ENCODE measurements at regions not wholly inside any gene's neighbourhood (a gene's known extent, or its start where the extent isn't known, plus 50 kb on each side); places are given as distances from the start of the nearest gene placed in this dataset.

- no peaks in the 10 kb centered on the region for H3K36me3 ChIP-seq (ENCODE audit: low read depth, low read length)
- ATAC-seq = no peak
- TF ChIP-seq EZH2 (IDR thresholded peaks at IDR 0.05; ENCODE audit: low read length, unreplicated experiment) = no peak
- TF ChIP-seq CTCF (conservative IDR thresholded peaks at IDR 0.05; ENCODE audit: low read depth, low read length) = no peak
- no peak for TF ChIP-seq EZH2phosphoT487 (IDR thresholded peaks at IDR 0.05; ENCODE audit: borderline replicate concordance, low read length)
- H3K79me2 ChIP-seq (ENCODE audit: low read length) = no peaks in the 10 kb centered on the region
- H3K9me2 ChIP-seq (replicated peaks; ENCODE audit: low read length) = no peaks in the 10 kb centered on the region
- no peak for DNase-seq
- H3K4me2 ChIP-seq (ENCODE audit: low read length) = no peak overlapping the region
- H3K27ac ChIP-seq (ENCODE audit: low read length) = no peak overlapping the region
- H3K4me3 ChIP-seq (ENCODE audit: low read length) = no peak overlapping the region
- H3K27me3 ChIP-seq (ENCODE audit: low read length) = no peaks in the 10 kb centered on the region
- no peaks in the 10 kb centered on the region for H3K9me3 ChIP-seq (ENCODE audit: low read length)
- no peak overlapping the region for H3K9ac ChIP-seq (ENCODE audit: low read length)
- no TSS peak for BruUV-seq (replicated peaks)
- CTCF ChIA-PET = no interaction called here
- POLR2A ChIA-PET (ENCODE audit: unreplicated experiment) = no interaction called here
- H3F3A ChIP-seq (ENCODE audit: low read length, unreplicated experiment) = no peaks in the 10 kb centered on the region
- no peaks in the 10 kb centered on the region for H4K20me1 ChIP-seq (ENCODE audit: low read length)
- H2AFZ ChIP-seq (ENCODE audit: low read length) = no peak overlapping the region
- intact Hi-C loops (cut with micrococcal nuclease) = no loop called here
- H3K4me1 ChIP-seq (ENCODE audit: insufficient read depth, low read length) = no peaks in the 10 kb centered on the region
Measured at GRCh38 chr12:68414988-68415387, 82.8 kb upstream of the MDM1 start.

GRCh38 chr12:68416350-68416749 lies 84.2 kb upstream of the MDM1 start:
- Histone ChIP-seq H3K9me2 (replicated peaks; ENCODE audit: low read length) (no peaks in the 10 kb centered on the region), H3K9me3 (ENCODE audit: low read length) (no peaks in the 10 kb centered on the region), H2AFZ (ENCODE audit: low read length) (no peak overlapping the region), H4K20me1 (ENCODE audit: low read length) (no peaks in the 10 kb centered on the region), H3K36me3 (ENCODE audit: low read depth, low read length) (no peaks in the 10 kb centered on the region), H3K27ac (ENCODE audit: low read length) (no peak overlapping the region), H3K79me2 (ENCODE audit: low read length) (no peaks in the 10 kb centered on the region), H3K27me3 (ENCODE audit: low read length) (no peaks in the 10 kb centered on the region), H3K4me3 (ENCODE audit: low read length) (no peak overlapping the region), H3K4me1 (ENCODE audit: insufficient read depth, low read length) (no peaks in the 10 kb centered on the region), H3K9ac (ENCODE audit: low read length) (no peak overlapping the region), H3F3A (ENCODE audit: low read length, unreplicated experiment) (no peaks in the 10 kb centered on the region), H3K4me2 (ENCODE audit: low read length) (no peak overlapping the region)
- ChIA-PET POLR2A (ENCODE audit: unreplicated experiment) (interaction anchor here (0.6 kb wide), 1 partner anchor 379 kb away, joined by 6 read pairs; no protein-coding TSS in a partner anchor), CTCF (no interaction called here)
- TF ChIP-seq EZH2phosphoT487 (IDR thresholded peaks at IDR 0.05; ENCODE audit: borderline replicate concordance, low read length) = no peak
- no peak for TF ChIP-seq CTCF (conservative IDR thresholded peaks at IDR 0.05; ENCODE audit: low read depth, low read length)
- intact Hi-C loops (cut with micrococcal nuclease) = no loop called here
- ATAC-seq (no peak), DNase-seq (no peak)
- no TSS peak for BruUV-seq (replicated peaks)

- ChIA-PET CTCF (no interaction called here), POLR2A (ENCODE audit: unreplicated experiment) (no interaction called here)
- Histone ChIP-seq H3K9ac (ENCODE audit: low read length) (no peak overlapping the region), H3K9me2 (replicated peaks; ENCODE audit: low read length) (no peaks in the 10 kb centered on the region), H3K27me3 (ENCODE audit: low read length) (no peaks in the 10 kb centered on the region), H3K79me2 (ENCODE audit: low read length) (no peaks in the 10 kb centered on the region), H3K4me3 (ENCODE audit: low read length) (no peak overlapping the region), H3K4me1 (ENCODE audit: insufficient read depth, low read length) (no peaks in the 10 kb centered on the region), H3K9me3 (ENCODE audit: low read length) (no peaks in the 10 kb centered on the region), H4K20me1 (ENCODE audit: low read length) (no peaks in the 10 kb centered on the region), H3K36me3 (ENCODE audit: low read depth, low read length) (no peaks in the 10 kb centered on the region), H2AFZ (ENCODE audit: low read length) (no peak overlapping the region), H3K4me2 (ENCODE audit: low read length) (no peak overlapping the region), H3F3A (ENCODE audit: low read length, unreplicated experiment) (no peaks in the 10 kb centered on the region), H3K27ac (ENCODE audit: low read length) (no peak overlapping the region)
- ATAC-seq (peak; percentile 54), DNase-seq (peak; percentile 40)
- no TSS peak for BruUV-seq (replicated peaks)
- TF ChIP-seq EZH2phosphoT487 (IDR thresholded peaks at IDR 0.05; ENCODE audit: borderline replicate concordance, low read length) = no peak
- TF ChIP-seq CTCF (conservative IDR thresholded peaks at IDR 0.05; ENCODE audit: low read depth, low read length) = no peak; the same call in 1 of the 2 replicates
- TF ChIP-seq EZH2 (IDR thresholded peaks at IDR 0.05; ENCODE audit: low read length, unreplicated experiment) = no peak
- intact Hi-C loops (cut with micrococcal nuclease) = no loop called here
Measured at GRCh38 chr12:68416826-68417225, 84.7 kb upstream of the MDM1 start.
